HL-60 (cell line): ENCODE measurements at regions not wholly inside any gene's neighbourhood (a gene's known extent, or its start where the extent isn't known, plus 50 kb on each side); places are given as distances from the start of the nearest gene placed in this dataset.

Experiments
- DNase-seq, 2 experiments: peaks; one replicate each; pipeline ENCODE4 v3.0.0-alpha.2; 2010 to 2020; ENCODE audit warnings: low read depth in 1 of 2, low spot score in 1 of 2
- H3K27ac ChIP-seq: fragments of 250-450 bp; sonication (Bioruptor Pico); replicated peaks from 2 replicates; pipeline ENCODE4 v1.5.1; 2020; ENCODE audit warnings: mild to moderate bottlenecking, moderate library complexity
- H3K27me3 ChIP-seq: fragments of 250-450 bp; sonication (Bioruptor Pico); 2 replicates; pipeline ENCODE4 v1.5.1; 2021; ENCODE audit warnings: mild to moderate bottlenecking, moderate library complexity; ENCODE audit not compliant: insufficient read depth, poor library complexity, severe bottlenecking
- H3K4me3 ChIP-seq: replicated peaks from 2 replicates; pipeline ENCODE4 v1.5.1; 2011; ENCODE audit warnings: mild to moderate bottlenecking, control low read depth, low read length; ENCODE audit not compliant: insufficient read depth
- CTCF ChIP-seq: IDR thresholded peaks from one replicate; pipeline ENCODE4 v1.5.1; 2011; ENCODE audit warnings: low read length, control low read depth, inconsistent platforms; ENCODE audit not compliant: insufficient read depth
- GABPA ChIP-seq: IDR thresholded peaks from 2 replicates; pipeline ENCODE4 v1.6.1; 2012; ENCODE audit warnings: low read depth
- POLR2AphosphoS5 ChIP-seq: IDR thresholded peaks from 2 replicates; pipeline ENCODE4 v1.6.1; 2012; ENCODE audit warnings: low read depth
- REST ChIP-seq: IDR thresholded peaks from 2 replicates; pipeline ENCODE4 v1.6.1; 2012; ENCODE audit warnings: low read depth; ENCODE audit not compliant: insufficient replicate concordance
- SPI1 ChIP-seq: IDR thresholded peaks from 2 replicates; pipeline ENCODE4 v1.6.1; 2012; ENCODE audit warnings: low read depth, mild to moderate bottlenecking, borderline replicate concordance

GRCh38 chr14:101480747-101481530 is 80.4 kb upstream of the DIO3 start:
- TF ChIP-seq POLR2AphosphoS5 (no peak), REST (no peak), SPI1 (no peak), GABPA (no peak), CTCF (no peak)
- DNase-seq = no peak
- Histone ChIP-seq H3K4me3 (no peak overlapping the region), H3K27me3 (no peaks in the 10 kb centered on the region), H3K27ac (no peak overlapping the region)

- Histone ChIP-seq H3K27ac (no peak overlapping the region), H3K4me3 (no peak overlapping the region), H3K27me3 (no peaks in the 10 kb centered on the region)
- no peak for DNase-seq
- no peak for TF ChIP-seq SPI1
- no peak for TF ChIP-seq REST
- no peak for TF ChIP-seq POLR2AphosphoS5
- no peak for TF ChIP-seq CTCF
- no peak for TF ChIP-seq GABPA
Measured at GRCh38 chr14:101481557-101481956, 79.7 kb upstream of the DIO3 start.

- TF ChIP-seq CTCF (no peak), GABPA (no peak), POLR2AphosphoS5 (no peak), SPI1 (no peak), REST (no peak)
- Histone ChIP-seq H3K27me3 (no peaks in the 10 kb centered on the region), H3K4me3 (no peak overlapping the region), H3K27ac (no peak overlapping the region)
- DNase-seq = no peak
Measured at GRCh38 chr14:101482066-101482465, 79.2 kb upstream of the DIO3 start.
